ENCODE measurements at regions not wholly inside any gene's neighbourhood (a gene's known extent, or its start where the extent isn't known, plus 50 kb on each side); places are given as distances from the start of the nearest gene placed in this dataset.

- H3K27ac ChIP-seq (ENCODE audit: low read depth, low read length, poor library complexity, severe bottlenecking): no peak overlapping the region
- no peaks in the 10 kb centered on the region for H3K9me3 ChIP-seq (ENCODE audit: low read length)
- ChIA-PET CTCF (ENCODE audit: unreplicated experiment) (no interaction called here), POLR2A (no interaction called here)
- H3K4me2 ChIP-seq (ENCODE audit: low read length): no peak overlapping the region
- BruUV-seq (replicated peaks): no TSS peak
- no peaks in the 10 kb centered on the region for H4K20me1 ChIP-seq (ENCODE audit: insufficient read depth, low read length)
- no peak overlapping the region for H3K4me3 ChIP-seq (ENCODE audit: low read depth, low read length, poor library complexity, severe bottlenecking)
- no peaks in the 10 kb centered on the region for H3K9me2 ChIP-seq (ENCODE audit: insufficient read depth, low read length)
- no peaks in the 10 kb centered on the region for H3K79me2 ChIP-seq (ENCODE audit: insufficient read depth, low read depth, low read length)
- intact Hi-C loops (cut with micrococcal nuclease; ENCODE audit: unreplicated experiment): no loop called here
- TF ChIP-seq CTCF (conservative IDR thresholded peaks at IDR 0.05; ENCODE audit: low read length) (no peak), EZH2phosphoT487 (IDR thresholded peaks at IDR 0.05; ENCODE audit: borderline replicate concordance, low read depth, low read length) (no peak)
- DNase-seq (ENCODE audit: low spot score): no peak
- H3K36me3 ChIP-seq (ENCODE audit: insufficient read depth, low read length): no peaks in the 10 kb centered on the region
- H2AFZ ChIP-seq (ENCODE audit: low read length): no peak overlapping the region
- no peaks in the 10 kb centered on the region for H3K4me1 ChIP-seq (ENCODE audit: insufficient read depth, low read length, poor library complexity, severe bottlenecking)
Measured at GRCh38 chr9:23464275-23464674, 361.8 kb downstream of the ELAVL2 start.

GRCh38 chr9:23467276-23467675, 358.8 kb downstream of the ELAVL2 start:
- DNase-seq (ENCODE audit: low spot score): no peak
- H3K27ac ChIP-seq (ENCODE audit: low read depth, low read length, poor library complexity, severe bottlenecking): no peak overlapping the region
- no peak overlapping the region for H3K4me2 ChIP-seq (ENCODE audit: low read length)
- H3K9me3 ChIP-seq (ENCODE audit: low read length): no peaks in the 10 kb centered on the region
- TF ChIP-seq CTCF (conservative IDR thresholded peaks at IDR 0.05; ENCODE audit: low read length) (no peak), EZH2phosphoT487 (IDR thresholded peaks at IDR 0.05; ENCODE audit: borderline replicate concordance, low read depth, low read length) (no peak)
- no peaks in the 10 kb centered on the region for H3K36me3 ChIP-seq (ENCODE audit: insufficient read depth, low read length)
- H2AFZ ChIP-seq (ENCODE audit: low read length): no peak overlapping the region
- CTCF ChIA-PET (ENCODE audit: unreplicated experiment): no interaction called here
- no TSS peak for BruUV-seq (replicated peaks)
- no peaks in the 10 kb centered on the region for H3K9me2 ChIP-seq (ENCODE audit: insufficient read depth, low read length)
- POLR2A ChIA-PET: interaction anchor here (0.7 kb wide), 1 partner anchor 599 kb away, joined by 3 read pairs; no protein-coding TSS in a partner anchor
- H3K79me2 ChIP-seq (ENCODE audit: insufficient read depth, low read depth, low read length): no peaks in the 10 kb centered on the region
- no peaks in the 10 kb centered on the region for H4K20me1 ChIP-seq (ENCODE audit: insufficient read depth, low read length)
- intact Hi-C loops (cut with micrococcal nuclease; ENCODE audit: unreplicated experiment): no loop called here
- no peak overlapping the region for H3K4me3 ChIP-seq (ENCODE audit: low read depth, low read length, poor library complexity, severe bottlenecking)
- H3K4me1 ChIP-seq (ENCODE audit: insufficient read depth, low read length, poor library complexity, severe bottlenecking): no peaks in the 10 kb centered on the region

- TF ChIP-seq EZH2phosphoT487 (IDR thresholded peaks at IDR 0.05; ENCODE audit: borderline replicate concordance, low read depth, low read length): no peak
- TF ChIP-seq CTCF (conservative IDR thresholded peaks at IDR 0.05; ENCODE audit: low read length): no peak
- Histone ChIP-seq H3K4me2 (ENCODE audit: low read length) (no peak overlapping the region), H3K4me3 (ENCODE audit: low read depth, low read length, poor library complexity, severe bottlenecking) (no peak overlapping the region), H3K27ac (ENCODE audit: low read depth, low read length, poor library complexity, severe bottlenecking) (no peak overlapping the region), H3K9me2 (ENCODE audit: insufficient read depth, low read length) (no peaks in the 10 kb centered on the region), H3K4me1 (ENCODE audit: insufficient read depth, low read length, poor library complexity, severe bottlenecking) (no peaks in the 10 kb centered on the region), H2AFZ (ENCODE audit: low read length) (no peak overlapping the region), H3K36me3 (ENCODE audit: insufficient read depth, low read length) (no peaks in the 10 kb centered on the region), H4K20me1 (ENCODE audit: insufficient read depth, low read length) (no peaks in the 10 kb centered on the region), H3K9me3 (ENCODE audit: low read length) (no peaks in the 10 kb centered on the region), H3K79me2 (ENCODE audit: insufficient read depth, low read depth, low read length) (no peaks in the 10 kb centered on the region)
- POLR2A ChIA-PET: no interaction called here
- intact Hi-C loops (cut with micrococcal nuclease; ENCODE audit: unreplicated experiment): no loop called here
- CTCF ChIA-PET (ENCODE audit: unreplicated experiment): no interaction called here
- no TSS peak for BruUV-seq (replicated peaks)
- DNase-seq (ENCODE audit: low spot score): no peak
Measured at GRCh38 chr9:23477908-23478307, 348.1 kb downstream of the ELAVL2 start.

All from OCI-LY7 (cell line).